Tibial nerve (tissue), 4 donors: ENCODE measurements at regions not wholly inside any gene's neighbourhood (a gene's known extent, or its start where the extent isn't known, plus 50 kb on each side); places are given as distances from the start of the nearest gene placed in this dataset.

ENCODE experiments used
- EP300 ChIP-seq, 2 donors: sonication (generic); formaldehyde crosslinking; IDR thresholded peaks; one replicate each; pipeline ENCODE4 v1.6.1; 2017; ENCODE audit warnings: antibody characterized with exemption in 2 of 2, mild to moderate bottlenecking in 1 of 2
- POLR2A ChIP-seq, 2 donors: fragments of 450-650 bp; IDR thresholded peaks; one replicate each; pipeline ENCODE4 v1.6.1; 2017; ENCODE audit warnings: antibody characterized with exemption in 2 of 2, mild to moderate bottlenecking in 2 of 2, moderate library complexity in 2 of 2
- TF ChIP-seq, protein P1 (sequence below), 5 experiments: fragments of 200-600 bp in 3 of 5; fragments of 450-650 bp in 2 of 5; sonication (generic) in 3 of 5; IDR thresholded peaks; one replicate each; pipeline ENCODE4 v1.5.1; 2016 to 2019; ENCODE audit warnings: antibody characterized with exemption in 5 of 5, mild to moderate bottlenecking in 3 of 5, moderate library complexity in 2 of 5

- TF ChIP-seq, protein P1, sequence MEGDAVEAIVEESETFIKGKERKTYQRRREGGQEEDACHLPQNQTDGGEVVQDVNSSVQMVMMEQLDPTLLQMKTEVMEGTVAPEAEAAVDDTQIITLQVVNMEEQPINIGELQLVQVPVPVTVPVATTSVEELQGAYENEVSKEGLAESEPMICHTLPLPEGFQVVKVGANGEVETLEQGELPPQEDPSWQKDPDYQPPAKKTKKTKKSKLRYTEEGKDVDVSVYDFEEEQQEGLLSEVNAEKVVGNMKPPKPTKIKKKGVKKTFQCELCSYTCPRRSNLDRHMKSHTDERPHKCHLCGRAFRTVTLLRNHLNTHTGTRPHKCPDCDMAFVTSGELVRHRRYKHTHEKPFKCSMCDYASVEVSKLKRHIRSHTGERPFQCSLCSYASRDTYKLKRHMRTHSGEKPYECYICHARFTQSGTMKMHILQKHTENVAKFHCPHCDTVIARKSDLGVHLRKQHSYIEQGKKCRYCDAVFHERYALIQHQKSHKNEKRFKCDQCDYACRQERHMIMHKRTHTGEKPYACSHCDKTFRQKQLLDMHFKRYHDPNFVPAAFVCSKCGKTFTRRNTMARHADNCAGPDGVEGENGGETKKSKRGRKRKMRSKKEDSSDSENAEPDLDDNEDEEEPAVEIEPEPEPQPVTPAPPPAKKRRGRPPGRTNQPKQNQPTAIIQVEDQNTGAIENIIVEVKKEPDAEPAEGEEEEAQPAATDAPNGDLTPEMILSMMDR (IDR thresholded peaks at IDR 0.05), result no peak
- no peak for TF ChIP-seq EP300 (IDR thresholded peaks at IDR 0.05)
- no peak for TF ChIP-seq POLR2A (IDR thresholded peaks at IDR 0.05)
Observed at GRCh38 chr4:180814875-180815417, 1428.3 kb upstream of the TENM3 start.
